Prostate gland (tissue), 2 donors: ENCODE measurements at regions not wholly inside any gene's neighbourhood (a gene's known extent, or its start where the extent isn't known, plus 50 kb on each side); places are given as distances from the start of the nearest gene placed in this dataset.
"Not testable (repeated sequence)": the region's sequence is repeated elsewhere in the genome, so short reads cannot be mapped to it uniquely, and the experiment has no call there.

ENCODE experiments used
- CTCF ChIP-seq, 4 experiments: fragments of 200-600 bp in 2 of 4; fragments of 450-650 bp in 2 of 4; sonication (generic) in 2 of 4; IDR thresholded peaks; 1 replicate in 3 of 4; 2 replicates in 1 of 4; pipeline ENCODE4 v1.5.1; 2016 to 2019; ENCODE audit warnings: antibody characterized with exemption in 4 of 4, mild to moderate bottlenecking in 2 of 4, moderate library complexity in 2 of 4
- POLR2A ChIP-seq: fragments of 450-650 bp; IDR thresholded peaks from one replicate; pipeline ENCODE4 v1.6.1; 2016; ENCODE audit warnings: antibody characterized with exemption, mild to moderate bottlenecking

GRCh38 chr10:46845640-46846039 is 65.6 kb upstream of the PTPN20 start:
- not testable (repeated sequence) for TF ChIP-seq CTCF (IDR thresholded peaks at IDR 0.05); POLR2A
